ENCODE measurements at regions not wholly inside any gene's neighbourhood (a gene's known extent, or its start where the extent isn't known, plus 50 kb on each side); places are given as distances from the start of the nearest gene placed in this dataset.

- no peak for DNase-seq (ENCODE audit: low read depth in 2 of 2)
These were observed 1272.1 kb upstream of the PCDH20 start for GRCh38 chr13:62687732-62688131.

- no peak for DNase-seq (ENCODE audit: low read depth in 2 of 2)
These were observed 1268.7 kb upstream of the PCDH20 start for GRCh38 chr13:62684359-62684758.

- no peak for DNase-seq (ENCODE audit: low read depth in 2 of 2)
These were observed 1267.1 kb upstream of the PCDH20 start for GRCh38 chr13:62682788-62683187.

- no peak for DNase-seq (ENCODE audit: low read depth in 2 of 2)
These were observed 1262.4 kb upstream of the PCDH20 start for GRCh38 chr13:62678039-62678438.

- no peak for DNase-seq (ENCODE audit: low read depth in 2 of 2)
These were observed 1248.1 kb upstream of the PCDH20 start for GRCh38 chr13:62663767-62664166.

- no peak for DNase-seq (ENCODE audit: low read depth in 2 of 2)
These were observed 1243.7 kb upstream of the PCDH20 start for GRCh38 chr13:62659365-62659764.

- no peak for DNase-seq (ENCODE audit: low read depth in 2 of 2)
These were observed 1237.7 kb upstream of the PCDH20 start for GRCh38 chr13:62653371-62653770.

- no peak for DNase-seq (ENCODE audit: low read depth in 2 of 2)
These were observed 1228.3 kb upstream of the PCDH20 start for GRCh38 chr13:62643799-62644524.

- no peak for DNase-seq (ENCODE audit: low read depth in 2 of 2)
These were observed 1227.4 kb upstream of the PCDH20 start for GRCh38 chr13:62643007-62643483.

- DNase-seq (ENCODE audit: low read depth in 2 of 2), result no peak
These were observed 1219.5 kb upstream of the PCDH20 start for GRCh38 chr13:62635161-62635560.

GRCh38 chr13:62633448-62633847, 1217.8 kb upstream of the PCDH20 start:
- no peak for DNase-seq (ENCODE audit: low read depth in 2 of 2)

GRCh38 chr13:62631619-62632018, 1216.0 kb upstream of the PCDH20 start:
- no peak for DNase-seq (ENCODE audit: low read depth in 2 of 2)

- no peak for DNase-seq (ENCODE audit: low read depth in 2 of 2)
These were observed 1215.5 kb upstream of the PCDH20 start for GRCh38 chr13:62631124-62631523.

- no peak for DNase-seq (ENCODE audit: low read depth in 2 of 2)
These were observed 1214.0 kb upstream of the PCDH20 start for GRCh38 chr13:62629618-62630017.

- no peak for DNase-seq (ENCODE audit: low read depth in 2 of 2)
These were observed 1211.6 kb upstream of the PCDH20 start for GRCh38 chr13:62627226-62627625.

- no peak for DNase-seq (ENCODE audit: low read depth in 2 of 2)
These were observed 1211.1 kb upstream of the PCDH20 start for GRCh38 chr13:62626771-62627170.

- no peak for DNase-seq (ENCODE audit: low read depth in 2 of 2)
These were observed 1209.7 kb upstream of the PCDH20 start for GRCh38 chr13:62625214-62625881.

GRCh38 chr13:62613819-62614218, 1198.2 kb upstream of the PCDH20 start:
- no peak for DNase-seq (ENCODE audit: low read depth in 2 of 2)

- DNase-seq (ENCODE audit: low read depth in 2 of 2), result no peak
These were observed 1195.7 kb upstream of the PCDH20 start for GRCh38 chr13:62611343-62611742.

- DNase-seq (ENCODE audit: low read depth in 2 of 2), result no peak
These were observed 1183.1 kb upstream of the PCDH20 start for GRCh38 chr13:62598708-62599107.

GRCh38 chr13:62595976-62596375, 1180.3 kb upstream of the PCDH20 start:
- no peak for DNase-seq (ENCODE audit: low read depth in 2 of 2)

GRCh38 chr13:62593804-62594203, 1178.2 kb upstream of the PCDH20 start:
- no peak for DNase-seq (ENCODE audit: low read depth in 2 of 2)

GRCh38 chr13:62583466-62583865, 1167.8 kb upstream of the PCDH20 start:
- no peak for DNase-seq (ENCODE audit: low read depth in 2 of 2)

Measured in fibroblast of skin of left quadriceps (primary cell).